MM.1S (cell line): ENCODE measurements at regions not wholly inside any gene's neighbourhood (a gene's known extent, or its start where the extent isn't known, plus 50 kb on each side); places are given as distances from the start of the nearest gene placed in this dataset.
"Not testable (repeated sequence)": the region's sequence is repeated elsewhere in the genome, so short reads cannot be mapped to it uniquely, and the experiment has no call there.

Experiments used
- DNase-seq: peaks from one replicate; pipeline ENCODE4 v3.0.0-alpha.2; 2015
- H2AFZ ChIP-seq: fragments of 300-600 bp; sonication (generic); 2 replicates; pipeline ENCODE4 v1.6.0; 2016; ENCODE audit warnings: antibody characterized with exemption, low read length
- H3F3A ChIP-seq: fragments of 300-600 bp; sonication (generic); 2 replicates; pipeline ENCODE4 v1.6.1; 2016; ENCODE audit warnings: mild to moderate bottlenecking, antibody characterized with exemption, low read length, moderate library complexity, mixed read lengths; ENCODE audit not compliant: insufficient read depth
- H3K27ac ChIP-seq: fragments of 300-600 bp; sonication (generic); 2 replicates; pipeline ENCODE4 v1.5.1; 2016; ENCODE audit warnings: mild to moderate bottlenecking, low read length
- H3K27me3 ChIP-seq: fragments of 300-600 bp; sonication (generic); replicated peaks from 2 replicates; pipeline ENCODE4 v1.6.0; 2016; ENCODE audit warnings: low read length; ENCODE audit not compliant: insufficient read depth
- H3K36me3 ChIP-seq: fragments of 300-600 bp; sonication (generic); replicated peaks from 2 replicates; pipeline ENCODE4 v1.6.1; 2016; ENCODE audit warnings: mild to moderate bottlenecking, low read length, mixed read lengths; ENCODE audit not compliant: insufficient read depth
- H3K4me1 ChIP-seq: fragments of 300-600 bp; sonication (generic); 2 replicates; pipeline ENCODE4 v1.6.1; 2016; ENCODE audit warnings: low read length, mixed read lengths
- H3K4me2 ChIP-seq: fragments of 300-600 bp; sonication (generic); 2 replicates; pipeline ENCODE4 v1.6.0; 2016; ENCODE audit warnings: low read depth, low read length
- H3K4me3 ChIP-seq: fragments of 300-600 bp; sonication (generic); 2 replicates; pipeline ENCODE4 v1.5.1; 2016; ENCODE audit warnings: low read length, mixed read lengths
- H3K79me2 ChIP-seq: fragments of 300-600 bp; sonication (generic); 2 replicates; pipeline ENCODE4 v1.6.1; 2016; ENCODE audit warnings: mixed run types, low read length, mixed read lengths
- H3K9ac ChIP-seq: fragments of 300-600 bp; sonication (generic); 2 replicates; pipeline ENCODE4 v1.6.1; 2016; ENCODE audit warnings: low read length, mixed read lengths
- H3K9me2 ChIP-seq: fragments of 300-600 bp; sonication (generic); replicated peaks from 2 replicates; pipeline ENCODE4 v1.6.1; 2016; ENCODE audit warnings: mild to moderate bottlenecking, low read length, mixed read lengths; ENCODE audit not compliant: insufficient read depth
- H3K9me3 ChIP-seq: fragments of 300-600 bp; sonication (generic); replicated peaks from 2 replicates; pipeline ENCODE4 v1.6.1; 2016; ENCODE audit warnings: mild to moderate bottlenecking, low read length, mixed read lengths; ENCODE audit not compliant: insufficient read depth
- H4K20me1 ChIP-seq: fragments of 300-600 bp; sonication (generic); 2 replicates; pipeline ENCODE4 v1.6.1; 2016; ENCODE audit warnings: mild to moderate bottlenecking, low read length, moderate library complexity, mixed read lengths; ENCODE audit not compliant: insufficient read depth
- EZH2 ChIP-seq: fragments of 300-600 bp; sonication (generic); optimal IDR thresholded peaks from 2 replicates; pipeline ENCODE3; 2017; ENCODE audit warnings: low read depth, mild to moderate bottlenecking, antibody characterized with exemption, low read length, mixed read lengths
- EZH2phosphoT487 ChIP-seq: fragments of 300-600 bp; sonication (generic); IDR thresholded peaks from 2 replicates; pipeline ENCODE4 v1.6.1; 2018; ENCODE audit warnings: antibody characterized with exemption, low read length
- TF ChIP-seq, protein P1 (sequence below): fragments of 300-600 bp; sonication (generic); IDR thresholded peaks from 2 replicates; pipeline ENCODE4 v1.5.1; 2016; ENCODE audit warnings: antibody characterized with exemption, low read length, mixed read lengths

- H3K4me2 ChIP-seq: no peak overlapping the region
- H4K20me1 ChIP-seq: no peaks in the 10 kb centered on the region
- H3K27me3 ChIP-seq: no peaks in the 10 kb centered on the region
- H3K9me2 ChIP-seq: no peaks in the 10 kb centered on the region
- TF ChIP-seq EZH2: no peak
- TF ChIP-seq, protein P1, sequence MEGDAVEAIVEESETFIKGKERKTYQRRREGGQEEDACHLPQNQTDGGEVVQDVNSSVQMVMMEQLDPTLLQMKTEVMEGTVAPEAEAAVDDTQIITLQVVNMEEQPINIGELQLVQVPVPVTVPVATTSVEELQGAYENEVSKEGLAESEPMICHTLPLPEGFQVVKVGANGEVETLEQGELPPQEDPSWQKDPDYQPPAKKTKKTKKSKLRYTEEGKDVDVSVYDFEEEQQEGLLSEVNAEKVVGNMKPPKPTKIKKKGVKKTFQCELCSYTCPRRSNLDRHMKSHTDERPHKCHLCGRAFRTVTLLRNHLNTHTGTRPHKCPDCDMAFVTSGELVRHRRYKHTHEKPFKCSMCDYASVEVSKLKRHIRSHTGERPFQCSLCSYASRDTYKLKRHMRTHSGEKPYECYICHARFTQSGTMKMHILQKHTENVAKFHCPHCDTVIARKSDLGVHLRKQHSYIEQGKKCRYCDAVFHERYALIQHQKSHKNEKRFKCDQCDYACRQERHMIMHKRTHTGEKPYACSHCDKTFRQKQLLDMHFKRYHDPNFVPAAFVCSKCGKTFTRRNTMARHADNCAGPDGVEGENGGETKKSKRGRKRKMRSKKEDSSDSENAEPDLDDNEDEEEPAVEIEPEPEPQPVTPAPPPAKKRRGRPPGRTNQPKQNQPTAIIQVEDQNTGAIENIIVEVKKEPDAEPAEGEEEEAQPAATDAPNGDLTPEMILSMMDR: no peak
- no peak for TF ChIP-seq EZH2phosphoT487
- H2AFZ ChIP-seq: no peak overlapping the region
- H3K36me3 ChIP-seq: no peaks in the 10 kb centered on the region
- H3K9ac ChIP-seq: no peak overlapping the region
- H3K79me2 ChIP-seq: no peaks in the 10 kb centered on the region
- no peaks in the 10 kb centered on the region for H3F3A ChIP-seq
- H3K4me3 ChIP-seq: no peak overlapping the region
- H3K27ac ChIP-seq: no peak overlapping the region
- no peaks in the 10 kb centered on the region for H3K9me3 ChIP-seq
- no peaks in the 10 kb centered on the region for H3K4me1 ChIP-seq
- no peak for DNase-seq
Measured at GRCh38 chr9:23041466-23041865, 594.8 kb downstream of the DMRTA1 start.

GRCh38 chr9:23044549-23044948 lies 597.9 kb downstream of the DMRTA1 start:
- Histone ChIP-seq H3K9me2 (no peaks in the 10 kb centered on the region), H3K79me2 (no peaks in the 10 kb centered on the region), H3K9me3 (no peaks in the 10 kb centered on the region), H3K9ac (no peak overlapping the region), H3K27me3 (no peaks in the 10 kb centered on the region), H3K4me2 (no peak overlapping the region), H3K4me3 (no peak overlapping the region), H3K27ac (no peak overlapping the region), H3K4me1 (no peaks in the 10 kb centered on the region), H3K36me3 (no peaks in the 10 kb centered on the region), H4K20me1 (no peaks in the 10 kb centered on the region), H3F3A (no peaks in the 10 kb centered on the region), H2AFZ (no peak overlapping the region)
- DNase-seq: no peak
- TF ChIP-seq, protein P1: no peak
- TF ChIP-seq EZH2 (no peak), EZH2phosphoT487 (no peak)

DNA sequence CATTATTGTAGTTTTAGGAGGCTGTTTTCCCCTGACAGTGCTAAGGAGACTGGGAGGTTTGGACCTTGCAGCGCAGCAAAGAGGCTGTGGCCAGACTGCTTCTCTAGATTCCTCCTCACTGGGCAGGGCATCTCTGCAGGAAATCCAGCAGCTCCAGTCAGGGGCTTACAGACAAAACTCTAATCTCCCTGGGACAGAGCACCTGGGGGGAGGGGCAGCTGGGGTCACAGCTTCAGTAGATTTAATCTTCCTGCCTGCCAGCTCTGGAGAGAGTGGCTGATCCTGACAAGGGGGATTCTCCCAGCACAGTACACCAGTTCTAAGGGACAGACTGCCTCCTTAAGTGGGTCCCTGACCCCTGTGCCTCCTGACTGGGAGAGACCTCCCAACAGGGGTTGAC lies 599.4 kb downstream of the DMRTA1 start:
- H3K27ac ChIP-seq, H3K79me2 ChIP-seq, H3K9me3 ChIP-seq, H3K9ac ChIP-seq, H3K27me3 ChIP-seq, H2AFZ ChIP-seq, H3K4me2 ChIP-seq, H3K9me2 ChIP-seq, H3F3A ChIP-seq, H3K4me1 ChIP-seq, H3K4me3 ChIP-seq, DNase-seq, H3K36me3 ChIP-seq, H4K20me1 ChIP-seq: not testable (repeated sequence)

- TF ChIP-seq EZH2: no peak
- no peak for TF ChIP-seq EZH2phosphoT487
- TF ChIP-seq, protein P1: no peak
Measured at GRCh38 chr9:23050548-23050947, 603.9 kb downstream of the DMRTA1 start.

More at GRCh38 chr9:23050548-23050947, 603.9 kb downstream of the DMRTA1 start:
- no peak overlapping the region for H3K4me3 ChIP-seq
- H3K79me2 ChIP-seq: no peaks in the 10 kb centered on the region
- no peaks in the 10 kb centered on the region for H3K36me3 ChIP-seq
- no peak overlapping the region for H3K4me2 ChIP-seq
- H4K20me1 ChIP-seq: no peaks in the 10 kb centered on the region
- H3K9me3 ChIP-seq: no peaks in the 10 kb centered on the region
- H3K27ac ChIP-seq: no peak overlapping the region
- H3K9ac ChIP-seq: no peak overlapping the region
- no peak for DNase-seq
- no peaks in the 10 kb centered on the region for H3K27me3 ChIP-seq
- no peaks in the 10 kb centered on the region for H3K4me1 ChIP-seq
- no peak overlapping the region for H2AFZ ChIP-seq
- no peaks in the 10 kb centered on the region for H3K9me2 ChIP-seq
- H3F3A ChIP-seq: no peaks in the 10 kb centered on the region
